HepG2 (cell line): ENCODE measurements at regions not wholly inside any gene's neighbourhood (a gene's known extent, or its start where the extent isn't known, plus 50 kb on each side); places are given as distances from the start of the nearest gene placed in this dataset.
A peak's percentile ranks its signal among the peaks of the same experiment; 100 is the strongest.

ENCODE experiments used
- ELF4 ChIP-seq: sonication (generic); formaldehyde crosslinking; IDR thresholded peaks from 2 replicates; pipeline ENCODE4 v1.5.0; 2020; ENCODE audit warnings: missing genetic modification reagents, mild to moderate bottlenecking, moderate library complexity, borderline replicate concordance
- FOXC1 ChIP-seq: sonication (generic); formaldehyde crosslinking; IDR thresholded peaks from 2 replicates; pipeline ENCODE4 v1.8.0; 2022; ENCODE audit warnings: mild to moderate bottlenecking, missing genetic modification reagents, borderline replicate concordance
- HDAC2 ChIP-seq: sonication (generic); formaldehyde crosslinking; IDR thresholded peaks from 2 replicates; pipeline ENCODE4 v1.4.0; 2020; ENCODE audit warnings: missing genetic modification reagents
- MED1 ChIP-seq: sonication (generic); formaldehyde crosslinking; IDR thresholded peaks from 2 replicates; pipeline ENCODE4 v1.4.0; 2020; ENCODE audit warnings: missing genetic modification reagents
- NONO ChIP-seq, 2 experiments: fragments of 450-650 bp in 1 of 2; sonication (generic) in 1 of 2; formaldehyde crosslinking in 1 of 2; IDR thresholded peaks in 1 of 2; conservative IDR thresholded peaks in 1 of 2; 2 replicates each; pipeline versions ENCODE4 v1.6.1 to v1.8.0; 2017 to 2022; ENCODE audit warnings: mild to moderate bottlenecking in 1 of 2, missing genetic modification reagents in 1 of 2, moderate library complexity in 1 of 2
- NRL ChIP-seq: sonication (generic); formaldehyde crosslinking; IDR thresholded peaks from 2 replicates; pipeline ENCODE4 v1.5.0; 2020; ENCODE audit warnings: missing genetic modification reagents, mild to moderate bottlenecking, moderate library complexity, borderline replicate concordance
- REPIN1 ChIP-seq: sonication (generic); formaldehyde crosslinking; IDR thresholded peaks from 2 replicates; pipeline ENCODE4 v1.8.0; 2022; ENCODE audit warnings: missing genetic modification reagents, low read depth, mild to moderate bottlenecking, borderline replicate concordance
- SIN3B ChIP-seq: fragments of 150-350 bp; IDR thresholded peaks from 2 replicates; pipeline ENCODE4 v1.6.1; 2014; ENCODE audit warnings: low read length
- SMC3 ChIP-seq: IDR thresholded peaks from 2 replicates; pipeline ENCODE4 v1.6.1; 2011; ENCODE audit warnings: low read length, improper control_type of control experiment
- SP5 ChIP-seq: IDR thresholded peaks from 2 replicates; pipeline ENCODE4 v1.6.1; 2016; ENCODE audit warnings: low read depth, borderline replicate concordance
- ZFP41 ChIP-seq: sonication (generic); formaldehyde crosslinking; IDR thresholded peaks from 2 replicates; pipeline ENCODE4 v1.4.0; 2020; ENCODE audit warnings: mild to moderate bottlenecking, missing genetic modification reagents, borderline replicate concordance
- ZFY ChIP-seq: sonication (generic); formaldehyde crosslinking; IDR thresholded peaks from 2 replicates; pipeline ENCODE4 v1.4.0; 2020; ENCODE audit warnings: missing genetic modification reagents
- ZNF432 ChIP-seq: sonication (generic); formaldehyde crosslinking; IDR thresholded peaks from 2 replicates; pipeline ENCODE4 v1.5.0; 2020; ENCODE audit warnings: missing genetic modification reagents, mild to moderate bottlenecking, borderline replicate concordance
- ZNF883 ChIP-seq: sonication (generic); formaldehyde crosslinking; IDR thresholded peaks from 2 replicates; pipeline ENCODE4 v1.5.1; 2020; ENCODE audit warnings: mild to moderate bottlenecking, missing genetic modification reagents; ENCODE audit errors: not compliant biosample characterization
- ZSCAN30 ChIP-seq: sonication (generic); formaldehyde crosslinking; IDR thresholded peaks from 2 replicates; pipeline ENCODE4 v1.5.0; 2020; ENCODE audit warnings: mild to moderate bottlenecking, missing genetic modification reagents
- TF ChIP-seq, protein P1 (sequence below): sonication (generic); formaldehyde crosslinking; IDR thresholded peaks from 2 replicates; pipeline ENCODE4 v1.4.0; 2020; ENCODE audit warnings: missing genetic modification reagents
- TF ChIP-seq, protein P2 (sequence below): sonication (generic); formaldehyde crosslinking; IDR thresholded peaks from 2 replicates; pipeline ENCODE4 v1.4.0; 2020; ENCODE audit warnings: mild to moderate bottlenecking, missing genetic modification reagents
- TF ChIP-seq, protein P3 (sequence below): sonication (generic); formaldehyde crosslinking; IDR thresholded peaks from 2 replicates; pipeline ENCODE4 v1.4.0; 2020; ENCODE audit warnings: missing genetic modification reagents
- TF ChIP-seq, protein P4 (sequence below): sonication (generic); formaldehyde crosslinking; IDR thresholded peaks from 2 replicates; pipeline ENCODE4 v1.9.0; 2022; ENCODE audit warnings: low read depth, missing genetic modification reagents
- TF ChIP-seq, protein P5 (sequence below): sonication (generic); formaldehyde crosslinking; IDR thresholded peaks from 2 replicates; pipeline ENCODE4 v1.4.0; 2020; ENCODE audit warnings: missing genetic modification reagents, borderline replicate concordance
- TF ChIP-seq, protein P6 (sequence below): sonication (generic); formaldehyde crosslinking; IDR thresholded peaks from 2 replicates; pipeline ENCODE4 v1.4.0; 2020; ENCODE audit warnings: mild to moderate bottlenecking, missing genetic modification reagents

DNA sequence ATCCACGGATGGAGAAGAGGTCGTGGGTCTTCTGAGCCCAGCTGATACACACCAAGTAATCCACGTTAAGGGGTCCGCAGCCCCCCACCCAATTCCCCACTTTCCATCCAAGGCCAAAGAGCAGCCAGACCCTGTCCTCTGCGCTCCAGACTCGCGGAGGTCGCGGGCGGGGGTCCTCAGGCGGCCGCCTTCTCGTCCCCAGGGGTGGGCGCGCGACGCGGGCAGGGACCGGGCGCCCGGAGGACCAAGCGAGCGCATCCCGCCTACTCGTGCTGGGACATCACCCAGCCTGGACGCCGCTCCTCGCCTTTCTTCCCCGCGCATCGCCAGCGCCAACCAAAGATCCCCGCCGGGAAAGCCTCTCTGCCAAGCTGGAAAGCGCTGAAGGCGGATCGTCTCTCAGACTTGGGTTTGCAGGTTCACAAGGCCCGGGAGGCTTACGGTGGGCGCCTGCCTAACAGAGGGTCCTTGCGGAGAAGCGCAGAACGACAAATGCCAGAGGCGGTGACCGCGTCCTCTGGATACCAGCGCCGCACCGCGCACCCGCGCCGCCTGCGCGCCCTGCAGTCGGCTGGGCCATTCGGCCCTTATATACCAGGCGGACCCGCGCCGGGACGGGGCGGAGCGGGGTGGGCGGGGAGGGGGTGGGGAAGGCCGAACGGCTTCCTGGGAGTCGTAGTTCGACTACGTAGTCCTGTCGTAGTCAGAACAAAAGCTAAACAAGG, 471.6 kb downstream of the SOX9 start (continued):
- TF ChIP-seq ZFY (CRISPR knock-in tag) (peak; percentile 92), NRL (peak; percentile 35; the same call in 1 of the 2 replicates), SP5 (CRISPR knock-in tag) (peak; percentile 81), ZNF883 (CRISPR knock-in tag) (peak; percentile 44), FOXC1 (CRISPR knock-in tag) (peak; percentile 95), MED1 (CRISPR knock-in tag) (peak; percentile 67; the same call in 1 of the 2 replicates), SIN3B (peak; percentile 70), ZFP41 (no peak), REPIN1 (peak; percentile 80; the same call in 1 of the 2 replicates), ELF4 (CRISPR knock-in tag) (no peak), SMC3 (no peak), HDAC2 (peak; percentile 85; the same call in 1 of the 2 replicates), ZSCAN30 (CRISPR knock-in tag) (no peak), NONO (IDR thresholded peaks at IDR 0.05) (no peak), NONO (CRISPR knock-in tag; conservative IDR thresholded peaks at IDR 0.05) (peak; percentile 82), ZNF432 (CRISPR knock-in tag) (no peak)
- TF ChIP-seq, protein P1, sequence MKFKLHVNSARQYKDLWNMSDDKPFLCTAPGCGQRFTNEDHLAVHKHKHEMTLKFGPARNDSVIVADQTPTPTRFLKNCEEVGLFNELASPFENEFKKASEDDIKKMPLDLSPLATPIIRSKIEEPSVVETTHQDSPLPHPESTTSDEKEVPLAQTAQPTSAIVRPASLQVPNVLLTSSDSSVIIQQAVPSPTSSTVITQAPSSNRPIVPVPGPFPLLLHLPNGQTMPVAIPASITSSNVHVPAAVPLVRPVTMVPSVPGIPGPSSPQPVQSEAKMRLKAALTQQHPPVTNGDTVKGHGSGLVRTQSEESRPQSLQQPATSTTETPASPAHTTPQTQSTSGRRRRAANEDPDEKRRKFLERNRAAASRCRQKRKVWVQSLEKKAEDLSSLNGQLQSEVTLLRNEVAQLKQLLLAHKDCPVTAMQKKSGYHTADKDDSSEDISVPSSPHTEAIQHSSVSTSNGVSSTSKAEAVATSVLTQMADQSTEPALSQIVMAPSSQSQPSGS (CRISPR knock-in tag) = peak; percentile 85
- TF ChIP-seq, protein P2, sequence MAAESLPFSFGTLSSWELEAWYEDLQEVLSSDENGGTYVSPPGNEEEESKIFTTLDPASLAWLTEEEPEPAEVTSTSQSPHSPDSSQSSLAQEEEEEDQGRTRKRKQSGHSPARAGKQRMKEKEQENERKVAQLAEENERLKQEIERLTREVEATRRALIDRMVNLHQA (CRISPR knock-in tag) = no peak
- TF ChIP-seq, protein P3, sequence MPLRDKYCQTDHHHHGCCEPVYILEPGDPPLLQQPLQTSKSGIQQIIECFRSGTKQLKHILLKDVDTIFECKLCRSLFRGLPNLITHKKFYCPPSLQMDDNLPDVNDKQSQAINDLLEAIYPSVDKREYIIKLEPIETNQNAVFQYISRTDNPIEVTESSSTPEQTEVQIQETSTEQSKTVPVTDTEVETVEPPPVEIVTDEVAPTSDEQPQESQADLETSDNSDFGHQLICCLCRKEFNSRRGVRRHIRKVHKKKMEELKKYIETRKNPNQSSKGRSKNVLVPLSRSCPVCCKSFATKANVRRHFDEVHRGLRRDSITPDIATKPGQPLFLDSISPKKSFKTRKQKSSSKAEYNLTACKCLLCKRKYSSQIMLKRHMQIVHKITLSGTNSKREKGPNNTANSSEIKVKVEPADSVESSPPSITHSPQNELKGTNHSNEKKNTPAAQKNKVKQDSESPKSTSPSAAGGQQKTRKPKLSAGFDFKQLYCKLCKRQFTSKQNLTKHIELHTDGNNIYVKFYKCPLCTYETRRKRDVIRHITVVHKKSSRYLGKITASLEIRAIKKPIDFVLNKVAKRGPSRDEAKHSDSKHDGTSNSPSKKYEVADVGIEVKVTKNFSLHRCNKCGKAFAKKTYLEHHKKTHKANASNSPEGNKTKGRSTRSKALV (CRISPR knock-in tag) = peak; percentile 100
- TF ChIP-seq, protein P4, sequence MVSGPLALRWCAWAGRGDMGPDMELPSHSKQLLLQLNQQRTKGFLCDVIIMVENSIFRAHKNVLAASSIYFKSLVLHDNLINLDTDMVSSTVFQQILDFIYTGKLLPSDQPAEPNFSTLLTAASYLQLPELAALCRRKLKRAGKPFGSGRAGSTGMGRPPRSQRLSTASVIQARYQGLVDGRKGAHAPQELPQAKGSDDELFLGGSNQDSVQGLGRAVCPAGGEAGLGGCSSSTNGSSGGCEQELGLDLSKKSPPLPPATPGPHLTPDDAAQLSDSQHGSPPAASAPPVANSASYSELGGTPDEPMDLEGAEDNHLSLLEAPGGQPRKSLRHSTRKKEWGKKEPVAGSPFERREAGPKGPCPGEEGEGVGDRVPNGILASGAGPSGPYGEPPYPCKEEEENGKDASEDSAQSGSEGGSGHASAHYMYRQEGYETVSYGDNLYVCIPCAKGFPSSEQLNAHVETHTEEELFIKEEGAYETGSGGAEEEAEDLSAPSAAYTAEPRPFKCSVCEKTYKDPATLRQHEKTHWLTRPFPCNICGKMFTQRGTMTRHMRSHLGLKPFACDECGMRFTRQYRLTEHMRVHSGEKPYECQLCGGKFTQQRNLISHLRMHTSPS = peak; percentile 75
- TF ChIP-seq, protein P5, sequence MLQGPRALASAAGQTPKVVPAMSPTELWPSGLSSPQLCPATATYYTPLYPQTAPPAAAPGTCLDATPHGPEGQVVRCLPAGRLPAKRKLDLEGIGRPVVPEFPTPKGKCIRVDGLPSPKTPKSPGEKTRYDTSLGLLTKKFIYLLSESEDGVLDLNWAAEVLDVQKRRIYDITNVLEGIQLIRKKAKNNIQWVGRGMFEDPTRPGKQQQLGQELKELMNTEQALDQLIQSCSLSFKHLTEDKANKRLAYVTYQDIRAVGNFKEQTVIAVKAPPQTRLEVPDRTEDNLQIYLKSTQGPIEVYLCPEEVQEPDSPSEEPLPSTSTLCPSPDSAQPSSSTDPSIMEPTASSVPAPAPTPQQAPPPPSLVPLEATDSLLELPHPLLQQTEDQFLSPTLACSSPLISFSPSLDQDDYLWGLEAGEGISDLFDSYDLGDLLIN (CRISPR knock-in tag) = peak; percentile 39; the same call in 1 of the 2 replicates
- TF ChIP-seq, protein P6, sequence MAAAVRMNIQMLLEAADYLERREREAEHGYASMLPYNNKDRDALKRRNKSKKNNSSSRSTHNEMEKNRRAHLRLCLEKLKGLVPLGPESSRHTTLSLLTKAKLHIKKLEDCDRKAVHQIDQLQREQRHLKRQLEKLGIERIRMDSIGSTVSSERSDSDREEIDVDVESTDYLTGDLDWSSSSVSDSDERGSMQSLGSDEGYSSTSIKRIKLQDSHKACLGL (CRISPR knock-in tag) = no peak; the same call in none of the 2 replicates
